H1 (cell line): ENCODE measurements at regions not wholly inside any gene's neighbourhood (a gene's known extent, or its start where the extent isn't known, plus 50 kb on each side); places are given as distances from the start of the nearest gene placed in this dataset.

Experiments used
- CTCF ChIA-PET: fragments of 300-600 bp; sonication (Branson Sonifier 250); formaldehyde crosslinking; loops from one replicate; lab custom pipeline; 2021; ENCODE audit not compliant: partially characterized antibody; lab: Charles Lee
- POLR2A ChIA-PET: fragments of 300-600 bp; sonication (Branson Sonifier 250); formaldehyde crosslinking; loops from one replicate; lab custom pipeline; 2021; ENCODE audit warnings: inconsistent platforms; ENCODE audit not compliant: partially characterized antibody; lab: Charles Lee
- DNase-seq, 2 experiments: peaks; one replicate each; pipeline versions ENCODE4 v3.0.0 to v3.0.0-alpha.2; 2010 to 2022; ENCODE audit warnings: low spot score in 2 of 2, low read depth in 1 of 2, mixed read lengths in 1 of 2
- FAIRE-seq: peaks from 2 replicates; lab custom pipeline; 2011; peaks lifted over from hg19 to GRCh38; lab: Jason Lieb, UNC
- H2AFZ ChIP-seq: 2 replicates; pipeline ENCODE4 v1.8.1; 2012; ENCODE audit warnings: low read length, inconsistent platforms
- H2AK5ac ChIP-seq: 2 replicates; pipeline ENCODE4 v1.6.1; 2013; ENCODE audit warnings: low read depth, low read length
- H2BK120ac ChIP-seq: replicated peaks from 2 replicates; pipeline ENCODE3; 2013; ENCODE audit warnings: low read depth, low read length, inconsistent platforms
- H2BK12ac ChIP-seq: 2 replicates; pipeline ENCODE4 v1.6.1; 2013; ENCODE audit warnings: low read depth, low read length
- H2BK15ac ChIP-seq: 2 replicates; pipeline ENCODE4 v1.6.1; 2013; ENCODE audit warnings: low read length
- H2BK20ac ChIP-seq: 2 replicates; pipeline ENCODE4 v1.6.1; 2013; ENCODE audit warnings: low read length
- H2BK5ac ChIP-seq: 2 replicates; pipeline ENCODE4 v1.6.1; 2013; ENCODE audit warnings: low read depth, low read length
- H3K14ac ChIP-seq: 2 replicates; pipeline ENCODE4 v1.6.1; 2013; ENCODE audit warnings: inconsistent platforms; ENCODE audit not compliant: insufficient read length
- H3K18ac ChIP-seq: 2 replicates; pipeline ENCODE4 v1.6.1; 2013; ENCODE audit warnings: low read length; ENCODE audit errors: extremely low read depth
- H3K23ac ChIP-seq: 2 replicates; pipeline ENCODE4 v1.6.1; 2013; ENCODE audit warnings: inconsistent platforms; ENCODE audit not compliant: insufficient read length
- H3K23me2 ChIP-seq: 2 replicates; pipeline ENCODE4 v1.6.1; 2013; ENCODE audit warnings: low read depth, low read length
- H3K27ac ChIP-seq: 2 replicates; pipeline ENCODE4 v1.6.1; 2011; ENCODE audit warnings: low read depth, low read length, inconsistent platforms
- H3K27me3 ChIP-seq, 4 experiments: replicated peaks in 1 of 4; 1 replicate in 1 of 4; 2 replicates in 3 of 4; pipeline versions ENCODE4 v1.6.1 to v1.8.1; 2011 to 2013; ENCODE audit warnings: low read length in 3 of 4, mild to moderate bottlenecking in 3 of 4, inconsistent platforms in 2 of 4, mixed read lengths in 2 of 4, moderate library complexity in 1 of 4; ENCODE audit not compliant: control insufficient read depth in 3 of 4, insufficient read depth in 3 of 4; ENCODE audit errors: extremely low read depth in 1 of 4
- H3K36me3 ChIP-seq, 4 experiments: 2 replicates each; pipeline versions ENCODE4 v1.6.1 to v1.8.1; 2011 to 2013; ENCODE audit warnings: mild to moderate bottlenecking in 4 of 4, low read length in 3 of 4, moderate library complexity in 2 of 4, control low read depth in 1 of 4, inconsistent platforms in 1 of 4; ENCODE audit not compliant: insufficient read depth in 4 of 4, control insufficient read depth in 2 of 4
- H3K4ac ChIP-seq: replicated peaks from 2 replicates; pipeline ENCODE3; 2013; ENCODE audit warnings: low read length, low read depth, mixed read lengths, inconsistent platforms; ENCODE audit not compliant: insufficient read length
- H3K4me1 ChIP-seq, 4 experiments: replicated peaks in 1 of 4; 1 replicate in 1 of 4; 2 replicates in 3 of 4; pipeline versions ENCODE4 v1.6.1 to v1.8.1; 2011 to 2013; ENCODE audit warnings: low read length in 3 of 4, inconsistent platforms in 2 of 4, mixed read lengths in 1 of 4; ENCODE audit not compliant: insufficient read depth in 4 of 4, control insufficient read depth in 3 of 4
- H3K4me2 ChIP-seq, 2 experiments: 2 replicates each; pipeline versions ENCODE4 v1.6.1 to v1.8.1; 2011 to 2013; ENCODE audit warnings: low read depth in 2 of 2, low read length in 2 of 2, control low read depth in 1 of 2, inconsistent platforms in 1 of 2, mild to moderate bottlenecking in 1 of 2; ENCODE audit not compliant: insufficient read depth in 1 of 2
- H3K4me3 ChIP-seq, 4 experiments: fragments of 200-600, 300-600 bp in 1 of 4; sonication (generic), shearing (Covaris generic), sonication (Bioruptor Twin) in 1 of 4; 2 replicates each; pipeline versions ENCODE4 v1.5.1 to v1.8.1; 2011 to 2016; ENCODE audit warnings: low read length in 4 of 4, low read depth in 3 of 4, control low read depth in 2 of 4, inconsistent platforms in 2 of 4, mild to moderate bottlenecking in 2 of 4, mixed read lengths in 1 of 4, moderate library complexity in 1 of 4; ENCODE audit not compliant: insufficient read depth in 2 of 4; ENCODE audit errors: extremely low read depth in 1 of 4
- H3K56ac ChIP-seq: replicated peaks from 2 replicates; pipeline ENCODE3; 2013; ENCODE audit warnings: low read depth, mild to moderate bottlenecking, mixed read lengths, low read length, inconsistent platforms; ENCODE audit not compliant: insufficient read length
- H3K79me1 ChIP-seq: 2 replicates; pipeline ENCODE4 v1.6.1; 2013; ENCODE audit warnings: low read depth, low read length, control low read depth
- H3K79me2 ChIP-seq, 2 experiments: 2 replicates each; pipeline versions ENCODE4 v1.6.1 to v1.8.1; 2012 to 2013; ENCODE audit warnings: low read length in 2 of 2, mild to moderate bottlenecking in 2 of 2, inconsistent platforms in 1 of 2; ENCODE audit not compliant: insufficient read depth in 2 of 2, control insufficient read depth in 1 of 2
- H3K9ac ChIP-seq, 4 experiments: replicated peaks in 1 of 4; 1 replicate in 1 of 4; 2 replicates in 3 of 4; pipeline versions ENCODE4 v1.6.1 to v1.8.1; 2011 to 2013; ENCODE audit warnings: low read depth in 3 of 4, low read length in 3 of 4, control low read depth in 2 of 4, mild to moderate bottlenecking in 2 of 4, moderate library complexity in 2 of 4, inconsistent platforms in 1 of 4; ENCODE audit errors: extremely low read depth in 1 of 4
- H3K9me3 ChIP-seq, 2 experiments: 2 replicates each; pipeline versions ENCODE4 v1.6.1 to v1.8.1; 2012 to 2013; ENCODE audit warnings: mild to moderate bottlenecking in 2 of 2, moderate library complexity in 2 of 2, control low read depth in 1 of 2, inconsistent platforms in 1 of 2, low read depth in 1 of 2, low read length in 1 of 2, mixed read lengths in 1 of 2; ENCODE audit not compliant: insufficient read depth in 2 of 2
- H4K20me1 ChIP-seq, 2 experiments: replicated peaks in 1 of 2; 2 replicates each; pipeline versions ENCODE3 to v1.8.1; 2011 to 2013; ENCODE audit warnings: inconsistent platforms in 2 of 2, low read length in 2 of 2, mild to moderate bottlenecking in 1 of 2; ENCODE audit not compliant: insufficient read depth in 2 of 2, control insufficient read depth in 1 of 2
- H4K5ac ChIP-seq: 2 replicates; pipeline ENCODE4 v1.6.1; 2013; ENCODE audit warnings: low read length, low read depth, mixed read lengths, inconsistent platforms; ENCODE audit not compliant: insufficient read length
- H4K8ac ChIP-seq: 2 replicates; pipeline ENCODE4 v1.8.0; 2013; ENCODE audit warnings: mild to moderate bottlenecking, moderate library complexity, low read length, inconsistent platforms; ENCODE audit not compliant: insufficient read depth; ENCODE audit errors: extremely low read depth
- H4K91ac ChIP-seq: replicated peaks from 2 replicates; pipeline ENCODE3; 2013; ENCODE audit warnings: low read length, mixed read lengths, inconsistent platforms; ENCODE audit not compliant: insufficient read length
- ASH2L ChIP-seq: fragments of 200-600, 300-600 bp; sonication (generic); IDR thresholded peaks from one replicate; pipeline ENCODE4 v1.7.1; 2017; ENCODE audit warnings: low read length
- ATF2 ChIP-seq: IDR thresholded peaks from 2 replicates; pipeline ENCODE4 v1.6.1; 2012; ENCODE audit warnings: low read length, inconsistent platforms
- WGBS, 2 experiments: shearing (Covaris generic) in 1 of 2; methylation state at CpG; one replicate each; pipeline versions ENCODE4 v1.1.6 to v1.1.7; 2013 to 2015; ENCODE audit warnings: low lambda C conversion rate in 2 of 2, mixed read lengths in 2 of 2, inconsistent platforms in 1 of 2, low coverage in 1 of 2, missing lambda C conversion rate in 1 of 2; ENCODE audit not compliant: insufficient replicate concordance in 2 of 2, insufficient coverage in 1 of 2, insufficient read length in 1 of 2; ENCODE audit errors: extremely low coverage in 1 of 2, missing lambda C conversion rate in 1 of 2; 5-methylcytosine and 5-hydroxymethylcytosine counted together
- TF ChIP-seq, protein P1 (sequence below): IDR thresholded peaks from 2 replicates; pipeline ENCODE4 v1.6.1; 2012; ENCODE audit warnings: inconsistent platforms

- WGBS, 2 experiments, result 84% methylated on average over 4 of the region's 4 CpGs; no CpG with 5 or more reads in 1 of the 2 experiments
- TF ChIP-seq, protein P1, sequence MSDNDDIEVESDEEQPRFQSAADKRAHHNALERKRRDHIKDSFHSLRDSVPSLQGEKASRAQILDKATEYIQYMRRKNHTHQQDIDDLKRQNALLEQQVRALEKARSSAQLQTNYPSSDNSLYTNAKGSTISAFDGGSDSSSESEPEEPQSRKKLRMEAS, result no peak
- TF ChIP-seq ATF2 (no peak), ASH2L (no peak)
Observed at GRCh38 chr18:7485616-7486015, 81.5 kb upstream of the PTPRM start.

More at GRCh38 chr18:7485616-7486015, 81.5 kb upstream of the PTPRM start:
- no peaks in the 10 kb centered on the region for H3K9me3 ChIP-seq
- no peaks in the 10 kb centered on the region for H3K27me3 ChIP-seq
- no peak overlapping the region for H2BK5ac ChIP-seq
- H3K56ac ChIP-seq, result no peak overlapping the region
- H3K79me1 ChIP-seq, result no peaks in the 10 kb centered on the region
- ChIA-PET CTCF (interaction anchor here (1.0 to 1.6 kb wide), 2 partner anchors 30 to 1166 kb away, joined by 3 read pairs; no protein-coding TSS in a partner anchor), POLR2A (no interaction called here)
- no peak overlapping the region for H3K4ac ChIP-seq
- no peak overlapping the region for H3K18ac ChIP-seq
- no peak overlapping the region for H2BK15ac ChIP-seq
- no peak overlapping the region for H2AK5ac ChIP-seq
- peaks cover 3% of the 10 kb centered on the region; the same call in 1 of the 2 replicates for H3K23me2 ChIP-seq
- H2BK20ac ChIP-seq, result no peak overlapping the region
- H4K91ac ChIP-seq, result no peak overlapping the region
- no peak overlapping the region for H3K14ac ChIP-seq
- H3K4me2 ChIP-seq, result no peak overlapping the region
- H3K79me2 ChIP-seq, result no peaks in the 10 kb centered on the region
- H2BK12ac ChIP-seq, result no peak overlapping the region
- DNase-seq (no peak), FAIRE-seq (no peak)
- H2BK120ac ChIP-seq, result no peak overlapping the region
- no peak overlapping the region for H3K4me3 ChIP-seq
- H2AFZ ChIP-seq, result no peak overlapping the region
- H4K20me1 ChIP-seq, result no peaks in the 10 kb centered on the region
- no peak overlapping the region for H4K5ac ChIP-seq
- H3K4me1 ChIP-seq, result no peaks in the 10 kb centered on the region
- no peak overlapping the region; the same call in 1 of the 2 replicates for H4K8ac ChIP-seq
- no peak overlapping the region for H3K27ac ChIP-seq
- no peaks in the 10 kb centered on the region for H3K36me3 ChIP-seq
- no peak overlapping the region for H3K23ac ChIP-seq
- no peak overlapping the region for H3K9ac ChIP-seq
